ENCODE measurements at regions not wholly inside any gene's neighbourhood (a gene's known extent, or its start where the extent isn't known, plus 50 kb on each side); places are given as distances from the start of the nearest gene placed in this dataset.

- DNase-seq (ENCODE audit: low spot score in 2 of 2): no peak
- intact Hi-C loops (cut with DNase I; ENCODE audit: low total_unique reads): no loop called here
These were observed 1050.8 kb upstream of the AMELY start for GRCh38 chrY:7962350-7962749.

DNA sequence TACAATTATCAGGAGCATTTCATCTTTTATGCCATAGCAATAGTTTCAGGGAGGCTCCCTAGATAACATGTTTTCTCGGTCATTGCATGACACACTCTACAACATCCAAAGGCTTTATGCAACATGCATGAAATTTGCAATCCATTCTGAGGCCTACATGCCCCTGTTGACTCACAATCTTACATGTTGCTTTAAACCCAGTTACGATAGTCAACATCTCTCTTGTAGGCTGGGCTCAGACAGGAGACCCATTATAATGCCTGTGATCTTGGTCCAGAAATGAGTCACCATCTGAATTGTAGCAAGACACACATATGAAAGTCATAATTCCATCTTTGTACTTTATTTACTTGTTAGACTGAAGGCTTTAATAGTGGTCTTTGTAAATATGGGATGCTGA, 1050.3 kb upstream of the AMELY start:
- no peaks in the 10 kb centered on the region for H3K36me3 ChIP-seq
- no peaks in the 10 kb centered on the region for H3K27me3 ChIP-seq
- no peak for DNase-seq (ENCODE audit: low spot score in 2 of 2)
- TF ChIP-seq CTCF (IDR thresholded peaks at IDR 0.05) (no peak), POLR2AphosphoS5 (IDR thresholded peaks at IDR 0.05) (no peak), POLR2A (IDR thresholded peaks at IDR 0.05) (no peak)
- H3K27ac ChIP-seq: no peak overlapping the region
- no peaks in the 10 kb centered on the region for H3K9me3 ChIP-seq
- intact Hi-C loops (cut with DNase I; ENCODE audit: low total_unique reads): no loop called here
- no peak overlapping the region for H3K4me3 ChIP-seq
- no peaks in the 10 kb centered on the region for H3K4me1 ChIP-seq

More at GRCh38 chrY:7962350-7962749, 1050.8 kb upstream of the AMELY start:
- no peaks in the 10 kb centered on the region for H3K9me3 ChIP-seq
- H3K36me3 ChIP-seq: no peaks in the 10 kb centered on the region
- H3K27me3 ChIP-seq: no peaks in the 10 kb centered on the region
- H3K4me1 ChIP-seq: no peaks in the 10 kb centered on the region
- no peak overlapping the region for H3K27ac ChIP-seq
- TF ChIP-seq POLR2A (IDR thresholded peaks at IDR 0.05) (no peak), CTCF (IDR thresholded peaks at IDR 0.05) (no peak), POLR2AphosphoS5 (IDR thresholded peaks at IDR 0.05) (no peak)
- no peak overlapping the region for H3K4me3 ChIP-seq

GRCh38 chrY:7957773-7958172, 1046.2 kb upstream of the AMELY start:
- no peak for DNase-seq (ENCODE audit: low spot score in 2 of 2)
- H3K36me3 ChIP-seq: no peaks in the 10 kb centered on the region
- no peaks in the 10 kb centered on the region for H3K27me3 ChIP-seq
- H3K27ac ChIP-seq: no peak overlapping the region
- H3K9me3 ChIP-seq: no peaks in the 10 kb centered on the region
- intact Hi-C loops (cut with DNase I; ENCODE audit: low total_unique reads): no loop called here
- H3K4me1 ChIP-seq: no peaks in the 10 kb centered on the region
- H3K4me3 ChIP-seq: no peak overlapping the region
- no peak for TF ChIP-seq CTCF (IDR thresholded peaks at IDR 0.05)
- no peak for TF ChIP-seq POLR2A (IDR thresholded peaks at IDR 0.05)
- no peak for TF ChIP-seq POLR2AphosphoS5 (IDR thresholded peaks at IDR 0.05)

GRCh38 chrY:7951187-7951852, 1039.8 kb upstream of the AMELY start:
- Histone ChIP-seq H3K9me3 (no peaks in the 10 kb centered on the region), H3K36me3 (no peaks in the 10 kb centered on the region), H3K4me1 (no peaks in the 10 kb centered on the region), H3K4me3 (no peak overlapping the region), H3K27me3 (no peaks in the 10 kb centered on the region), H3K27ac (no peak overlapping the region)
- intact Hi-C loops (cut with DNase I; ENCODE audit: low total_unique reads): no loop called here
- no peak for DNase-seq (ENCODE audit: low spot score in 2 of 2)
- TF ChIP-seq POLR2AphosphoS5 (IDR thresholded peaks at IDR 0.05) (no peak), POLR2A (IDR thresholded peaks at IDR 0.05) (no peak), CTCF (IDR thresholded peaks at IDR 0.05) (no peak)

DNA sequence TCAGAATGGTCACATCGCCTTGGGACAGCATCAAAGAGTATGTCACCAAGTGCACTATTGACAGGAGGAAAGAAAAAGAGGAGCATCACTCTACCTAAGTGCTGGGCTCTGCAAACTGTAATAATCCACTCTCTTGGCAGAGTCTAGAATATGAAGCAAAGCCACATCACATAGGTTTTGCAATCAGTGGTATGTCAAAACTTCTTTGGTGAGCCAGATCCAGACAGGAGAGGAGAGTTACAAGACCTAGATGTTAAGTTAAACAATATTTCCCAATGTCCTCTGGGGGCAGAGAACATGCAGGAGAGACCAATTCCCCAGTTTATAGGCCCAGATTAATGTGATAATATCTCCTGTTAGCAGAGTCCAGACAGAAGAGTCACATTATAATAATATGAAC, 1032.6 kb upstream of the AMELY start:
- intact Hi-C loops (cut with DNase I; ENCODE audit: low total_unique reads): no loop called here
- no peak overlapping the region for H3K4me3 ChIP-seq
- TF ChIP-seq CTCF (IDR thresholded peaks at IDR 0.05) (no peak), POLR2A (IDR thresholded peaks at IDR 0.05) (no peak), POLR2AphosphoS5 (IDR thresholded peaks at IDR 0.05) (no peak)
- H3K36me3 ChIP-seq: no peaks in the 10 kb centered on the region
- no peaks in the 10 kb centered on the region for H3K27me3 ChIP-seq
- H3K9me3 ChIP-seq: no peaks in the 10 kb centered on the region
- no peak for DNase-seq (ENCODE audit: low spot score in 2 of 2)
- H3K27ac ChIP-seq: no peak overlapping the region
- H3K4me1 ChIP-seq: no peaks in the 10 kb centered on the region

All from breast epithelium (tissue), 4 donors.